CD4-positive, alpha-beta T cell (primary cell): ENCODE measurements at regions not wholly inside any gene's neighbourhood (a gene's known extent, or its start where the extent isn't known, plus 50 kb on each side); places are given as distances from the start of the nearest gene placed in this dataset.

Source experiments
- ATAC-seq: fragments of 200-7000 bp; cut with Tn5 transposase; one replicate; pipeline ENCODE4 v1.10.0; 2022; ENCODE audit warnings: mild to moderate bottlenecking; ENCODE audit not compliant: poor library complexity
- CTCF ChIA-PET: fragments of 350-600 bp; sonication (Branson Sonifier 250); formaldehyde crosslinking; loops from one replicate; lab custom pipeline; 2021; ENCODE audit warnings: antibody characterized with exemption, inconsistent platforms; lab: Charles Lee
- POLR2A ChIA-PET: fragments of 350-600 bp; sonication (Branson Sonifier 250); formaldehyde crosslinking; loops from one replicate; lab custom pipeline; 2021; ENCODE audit warnings: antibody characterized with exemption, inconsistent platforms; lab: Charles Lee
- DNase-seq, 14 experiments: peaks; one replicate each; pipeline ENCODE4 v3.0.0-alpha.2; 2013 to 2020; ENCODE audit warnings: mixed read lengths in 2 of 14
- H3K27ac ChIP-seq, 2 donors: one replicate each; pipeline versions ENCODE4 v1.5.1 to v1.7.0; 2013; ENCODE audit warnings: low read length in 2 of 2, low read depth in 1 of 2, mild to moderate bottlenecking in 1 of 2
- H3K27me3 ChIP-seq, 2 experiments: 1 replicate in 1 of 2; 2 replicates in 1 of 2; pipeline versions ENCODE4 v1.6.1 to v1.7.0; 2013; ENCODE audit warnings: low read length in 2 of 2, control low read depth in 1 of 2, mild to moderate bottlenecking in 1 of 2, moderate library complexity in 1 of 2; ENCODE audit not compliant: insufficient read depth in 2 of 2, control insufficient read depth in 1 of 2
- H3K36me3 ChIP-seq: one replicate; pipeline ENCODE4 v1.6.1; 2013; ENCODE audit warnings: low read length, control low read depth; ENCODE audit not compliant: insufficient read depth
- H3K4me1 ChIP-seq: one replicate; pipeline ENCODE4 v1.6.1; 2013; ENCODE audit warnings: low read length, control low read depth; ENCODE audit not compliant: insufficient read depth
- H3K4me3 ChIP-seq: one replicate; pipeline ENCODE4 v1.5.1; 2013; ENCODE audit warnings: mild to moderate bottlenecking, low read length, moderate library complexity
- H3K9me3 ChIP-seq, 2 experiments: 1 replicate in 1 of 2; 2 replicates in 1 of 2; pipeline versions ENCODE4 v1.6.1 to v1.7.0; 2013; ENCODE audit warnings: low read length in 2 of 2, mild to moderate bottlenecking in 2 of 2, control low read depth in 1 of 2, moderate library complexity in 1 of 2; ENCODE audit not compliant: control insufficient read depth in 1 of 2, insufficient read depth in 1 of 2
- H3K27ac Mint-ChIP-seq: one replicate; pipeline ENCODE4 v1.8.0; 2020; ENCODE audit warnings: mixed read lengths
- H3K27me3 Mint-ChIP-seq: one replicate; pipeline ENCODE4 v1.8.0; 2021; ENCODE audit warnings: mixed read lengths
- H3K36me3 Mint-ChIP-seq: one replicate; pipeline ENCODE4 v1.8.0; 2021; ENCODE audit warnings: low read depth, mixed read lengths
- H3K4me1 Mint-ChIP-seq: one replicate; pipeline ENCODE4 v1.8.0; 2021; ENCODE audit warnings: low read depth, mixed read lengths
- H3K4me3 Mint-ChIP-seq: one replicate; pipeline ENCODE4 v1.8.0; 2020; ENCODE audit warnings: mild to moderate bottlenecking, mixed read lengths
- H3K9me3 Mint-ChIP-seq: one replicate; pipeline ENCODE4 v1.8.0; 2020; ENCODE audit warnings: mixed read lengths
- CTCF ChIP-seq: fragments of 200-600 bp; IDR thresholded peaks from one replicate; pipeline ENCODE4 v1.8.0; 2022; ENCODE audit warnings: antibody characterized with exemption, mild to moderate bottlenecking
- intact Hi-C, 2 experiments: fragments of 100-400 bp; cut with DNase I in 1 of 2; cut with micrococcal nuclease in 1 of 2; formaldehyde crosslinking; loops; one replicate each; pipeline versions ENCODE4 v1.15.1 to v1.9.0; 2023 to 2025; cut with DNase I, micrococcal nuclease

GRCh38 chr15:31537770-31538592 lies 211.3 kb downstream of the KLF13 start:
- H3K36me3 Mint-ChIP-seq = no peaks in the 10 kb centered on the region
- Histone ChIP-seq H3K27ac (no peak overlapping the region), H3K9me3 (no peaks in the 10 kb centered on the region), H3K27me3 (peaks cover 10 to 17% of the 10 kb centered on the region in 2 experiments), H3K4me3 (no peak overlapping the region), H3K36me3 (no peaks in the 10 kb centered on the region), H3K4me1 (no peaks in the 10 kb centered on the region)
- ChIA-PET CTCF (no interaction called here), POLR2A (no interaction called here)
- peaks cover 61% of the 10 kb centered on the region for H3K27me3 Mint-ChIP-seq
- peaks cover 2% of the 10 kb centered on the region for H3K9me3 Mint-ChIP-seq
- intact Hi-C loops = no loop called here
- H3K27ac Mint-ChIP-seq = no peak overlapping the region
- ATAC-seq (no peak), DNase-seq (no peak)
- H3K4me3 Mint-ChIP-seq = no peak overlapping the region
- TF ChIP-seq CTCF = no peak
- H3K4me1 Mint-ChIP-seq = no peaks in the 10 kb centered on the region

- DNase-seq = no peak
- Histone ChIP-seq H3K9me3 (no peaks in the 10 kb centered on the region), H3K4me3 (no peak overlapping the region), H3K4me1 (no peaks in the 10 kb centered on the region), H3K27me3 (peaks cover 10 to 17% of the 10 kb centered on the region in 2 experiments), H3K27ac (no peak overlapping the region), H3K36me3 (no peaks in the 10 kb centered on the region)
- ChIA-PET CTCF (no interaction called here), POLR2A (no interaction called here)
- H3K36me3 Mint-ChIP-seq = no peaks in the 10 kb centered on the region
- no peak overlapping the region for H3K27ac Mint-ChIP-seq
- peaks cover 62% of the 10 kb centered on the region for H3K27me3 Mint-ChIP-seq
- intact Hi-C loops = no loop called here
- H3K4me3 Mint-ChIP-seq = no peak overlapping the region
- no peak for ATAC-seq
- H3K9me3 Mint-ChIP-seq = no peaks in the 10 kb centered on the region
- no peak for TF ChIP-seq CTCF
- H3K4me1 Mint-ChIP-seq = no peaks in the 10 kb centered on the region
These were observed 214.0 kb downstream of the KLF13 start for GRCh38 chr15:31540633-31541032.

- no peak overlapping the region for H3K4me3 Mint-ChIP-seq
- ChIA-PET CTCF (interaction anchor here (0.6 kb wide), 1 partner anchor 1364 kb away, joined by 4 read pairs; no protein-coding TSS in a partner anchor), POLR2A (no interaction called here)
- Histone ChIP-seq H3K9me3 (no peaks in the 10 kb centered on the region), H3K4me1 (no peaks in the 10 kb centered on the region), H3K4me3 (no peak overlapping the region), H3K36me3 (no peaks in the 10 kb centered on the region), H3K27ac (no peak overlapping the region), H3K27me3 (peaks cover 5 to 7% of the 10 kb centered on the region in 2 experiments)
- no peaks in the 10 kb centered on the region for H3K36me3 Mint-ChIP-seq
- intact Hi-C loops = no loop called here
- ATAC-seq (no peak), DNase-seq (no peak)
- no peak overlapping the region for H3K27ac Mint-ChIP-seq
- no peak for TF ChIP-seq CTCF
- no peaks in the 10 kb centered on the region for H3K4me1 Mint-ChIP-seq
- H3K9me3 Mint-ChIP-seq = no peaks in the 10 kb centered on the region
- peaks cover 37% of the 10 kb centered on the region for H3K27me3 Mint-ChIP-seq
These were observed 217.7 kb downstream of the KLF13 start for GRCh38 chr15:31544361-31544760.
